ENCODE measurements at regions not wholly inside any gene's neighbourhood (a gene's known extent, or its start where the extent isn't known, plus 50 kb on each side); places are given as distances from the start of the nearest gene placed in this dataset.
"Not testable (repeated sequence)": the region's sequence is repeated elsewhere in the genome, so short reads cannot be mapped to it uniquely, and the experiment has no call there.

- TF ChIP-seq CTCF (IDR thresholded peaks at IDR 0.05; ENCODE audit: low read depth, low read length), result no peak
- no peak overlapping the region for H3K4me3 ChIP-seq (ENCODE audit: low read depth, low read length)
Measured at GRCh38 chr4:57342411-57342810, 232.2 kb upstream of the IGFBP7 start.

- not testable (repeated sequence) for H3K4me3 ChIP-seq (ENCODE audit: low read depth, low read length)
Measured at GRCh38 chr4:57338861-57339260, 228.7 kb upstream of the IGFBP7 start.

- no peak for TF ChIP-seq CTCF (IDR thresholded peaks at IDR 0.05; ENCODE audit: low read depth, low read length)
- no peak overlapping the region for H3K4me3 ChIP-seq (ENCODE audit: low read depth, low read length)
Measured at GRCh38 chr4:57333684-57334083, 223.5 kb upstream of the IGFBP7 start.

GRCh38 chr4:57331959-57332358 lies 221.8 kb upstream of the IGFBP7 start:
- no peak for TF ChIP-seq CTCF (IDR thresholded peaks at IDR 0.05; ENCODE audit: low read depth, low read length)

GRCh38 chr4:57329279-57329678 lies 219.1 kb upstream of the IGFBP7 start:
- no peak overlapping the region for H3K4me3 ChIP-seq (ENCODE audit: low read depth, low read length)
- TF ChIP-seq CTCF (IDR thresholded peaks at IDR 0.05; ENCODE audit: low read depth, low read length), result no peak

More at GRCh38 chr4:57331959-57332358, 221.8 kb upstream of the IGFBP7 start:
- no peak overlapping the region for H3K4me3 ChIP-seq (ENCODE audit: low read depth, low read length)

- no peak overlapping the region for H3K4me3 ChIP-seq (ENCODE audit: low read depth, low read length)
- TF ChIP-seq CTCF (IDR thresholded peaks at IDR 0.05; ENCODE audit: low read depth, low read length), result no peak
Measured at GRCh38 chr4:57324673-57325307, 214.6 kb upstream of the IGFBP7 start.

GRCh38 chr4:57320849-57321248 lies 210.7 kb upstream of the IGFBP7 start:
- no peak for TF ChIP-seq CTCF (IDR thresholded peaks at IDR 0.05; ENCODE audit: low read depth, low read length)
- H3K4me3 ChIP-seq (ENCODE audit: low read depth, low read length), result no peak overlapping the region

- no peak for TF ChIP-seq CTCF (IDR thresholded peaks at IDR 0.05; ENCODE audit: low read depth, low read length)
Measured at GRCh38 chr4:57320217-57320616, 210.0 kb upstream of the IGFBP7 start.

More at GRCh38 chr4:57320217-57320616, 210.0 kb upstream of the IGFBP7 start:
- no peak overlapping the region for H3K4me3 ChIP-seq (ENCODE audit: low read depth, low read length)

Data from WI38 (cell line).